Kidney capillary endothelial cell (primary cell): ENCODE measurements at regions not wholly inside any gene's neighbourhood (a gene's known extent, or its start where the extent isn't known, plus 50 kb on each side); places are given as distances from the start of the nearest gene placed in this dataset.
A peak's percentile ranks its signal among the peaks of the same experiment; 100 is the strongest.
"Not testable (repeated sequence)": the region's sequence is repeated elsewhere in the genome, so short reads cannot be mapped to it uniquely, and the experiment has no call there.

Experiments
- DNase-seq: peaks from one replicate; pipeline ENCODE4 v3.0.0-alpha.2; 2018; ENCODE audit warnings: low spot score

DNA sequence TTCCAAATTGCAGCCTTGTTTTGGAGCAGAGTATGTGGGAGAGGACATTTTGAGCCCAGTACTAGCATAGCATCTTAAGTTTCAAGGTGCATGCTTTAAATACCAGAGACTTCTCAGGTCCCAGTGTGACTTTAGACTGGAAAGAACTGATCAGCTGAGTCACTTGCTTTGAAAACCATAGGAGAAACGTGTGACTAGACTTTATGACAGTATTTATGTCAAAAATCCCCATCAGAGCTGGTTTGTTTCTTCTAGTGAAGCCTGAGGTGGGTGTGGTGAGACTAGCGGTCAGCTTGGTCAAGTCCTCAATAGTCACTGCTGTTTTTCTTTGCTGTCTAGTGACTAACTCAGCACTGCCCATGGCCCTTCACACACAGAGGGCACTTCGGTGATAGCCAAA is 724.2 kb downstream of the GATA3 start:
- no peak for DNase-seq

DNA sequence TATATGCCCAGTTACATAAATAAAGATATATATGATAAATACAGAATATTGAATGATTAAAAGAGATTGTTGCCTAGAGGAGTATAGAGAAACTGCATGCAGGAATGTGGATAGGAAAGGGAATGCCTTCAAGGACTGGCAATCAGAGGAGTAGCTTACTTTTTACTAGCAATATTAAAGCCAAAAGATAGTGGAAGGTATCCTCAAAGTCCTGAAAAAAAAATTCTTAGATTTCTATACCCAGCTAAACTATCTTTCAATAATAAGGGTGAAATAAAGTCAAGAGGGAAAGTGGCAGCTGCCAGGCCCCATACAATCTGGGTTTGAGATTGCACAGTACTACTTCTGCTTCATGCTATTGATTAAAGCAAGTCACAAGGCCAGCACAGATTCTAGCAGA is 733.2 kb downstream of the GATA3 start:
- no peak for DNase-seq

DNA sequence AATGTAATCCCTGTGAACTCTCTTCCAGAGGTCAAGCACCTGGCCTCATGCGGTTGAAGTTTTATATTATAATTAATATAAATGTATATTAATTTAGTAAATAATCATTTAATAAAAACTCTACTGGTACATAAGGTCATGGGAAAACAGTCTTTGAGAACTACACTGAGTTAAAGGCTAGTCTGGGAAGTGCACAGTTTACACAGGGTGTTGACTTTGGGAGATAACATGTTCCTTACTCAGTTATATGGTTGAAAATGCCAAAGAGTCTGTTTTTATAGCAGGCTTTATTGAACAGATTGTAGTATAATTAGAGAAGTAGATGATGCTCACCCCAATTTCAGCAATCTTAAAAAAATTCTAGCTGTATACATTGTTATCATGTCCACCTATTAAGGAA is 735.9 kb downstream of the GATA3 start:
- DNase-seq = no peak

DNA sequence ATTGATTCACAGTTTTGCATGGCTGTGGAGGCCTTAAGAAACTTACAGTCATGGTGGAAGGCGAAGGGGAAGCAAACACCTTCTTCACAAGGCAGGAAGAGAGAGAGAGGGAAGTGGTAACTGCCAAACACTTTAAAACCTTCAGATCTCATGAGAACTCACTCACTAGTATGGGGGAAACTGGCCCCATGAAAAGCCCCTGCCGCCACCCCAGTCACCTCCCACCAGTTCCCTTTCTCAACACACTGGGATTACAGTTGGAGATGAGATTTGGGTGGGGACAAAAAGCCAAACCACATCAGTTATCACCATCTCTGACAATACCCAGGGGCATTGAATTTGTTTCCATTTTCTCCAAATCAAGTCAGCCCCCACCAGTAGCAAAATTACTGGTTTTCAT is 740.4 kb downstream of the GATA3 start:
- DNase-seq = no peak

DNA sequence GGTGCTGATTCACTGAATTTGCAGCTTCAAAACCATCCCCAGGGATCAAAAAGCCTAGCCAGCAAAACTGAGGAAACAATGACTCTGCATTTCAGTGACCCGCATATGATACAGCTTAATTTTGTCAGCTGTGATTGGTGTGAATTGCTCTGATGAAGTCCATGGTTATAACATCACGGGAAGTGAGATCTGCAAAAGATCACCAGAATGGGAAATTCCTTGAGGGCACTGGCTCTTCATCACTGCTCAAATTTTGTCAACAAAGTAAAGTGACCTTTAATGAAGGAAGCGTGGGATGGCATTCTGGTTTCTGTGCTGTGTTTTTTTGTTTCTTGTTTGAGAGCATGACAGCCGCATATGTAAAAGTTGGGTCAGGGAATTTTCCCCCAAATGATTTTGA is 745.9 kb downstream of the GATA3 start:
- DNase-seq = no peak

DNA sequence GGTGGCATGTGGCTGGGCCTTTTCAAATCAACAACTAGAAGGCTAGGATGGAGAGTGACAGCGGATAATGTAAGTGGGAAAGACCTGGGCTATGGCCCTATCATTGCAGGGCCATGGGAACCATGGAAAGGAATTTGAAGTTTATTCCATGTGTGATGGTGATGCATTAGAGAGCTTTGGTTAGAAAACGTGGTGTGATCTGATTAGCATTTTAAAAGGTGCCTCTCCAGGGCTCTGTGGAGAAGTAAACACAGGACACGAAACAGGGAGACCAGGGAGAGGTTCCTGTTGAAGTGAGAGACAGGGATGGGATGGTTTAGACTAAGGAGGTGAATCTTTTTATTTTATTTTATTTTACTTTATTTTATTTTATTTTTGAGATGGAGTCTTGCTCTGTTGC is 749.5 kb downstream of the GATA3 start:
- DNase-seq = no peak

DNA sequence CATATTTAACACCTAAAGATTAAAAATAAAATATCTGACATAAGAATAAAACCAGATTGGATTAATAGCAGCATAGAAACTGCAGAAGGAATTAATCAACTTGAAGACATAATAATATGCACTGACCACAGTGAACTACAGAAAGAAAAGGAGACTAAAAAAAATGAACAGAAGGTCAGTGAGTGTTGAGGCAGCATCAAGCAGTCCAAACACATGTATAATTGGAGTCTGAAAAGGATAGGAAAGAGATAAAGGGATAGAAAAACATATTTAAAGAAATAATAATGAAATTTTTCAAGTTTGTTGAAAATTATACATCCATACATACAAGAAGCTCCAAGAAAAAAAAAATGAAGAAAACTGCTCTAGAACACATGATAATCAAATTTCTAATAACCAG is 756.2 kb downstream of the GATA3 start:
- no peak for DNase-seq

DNA sequence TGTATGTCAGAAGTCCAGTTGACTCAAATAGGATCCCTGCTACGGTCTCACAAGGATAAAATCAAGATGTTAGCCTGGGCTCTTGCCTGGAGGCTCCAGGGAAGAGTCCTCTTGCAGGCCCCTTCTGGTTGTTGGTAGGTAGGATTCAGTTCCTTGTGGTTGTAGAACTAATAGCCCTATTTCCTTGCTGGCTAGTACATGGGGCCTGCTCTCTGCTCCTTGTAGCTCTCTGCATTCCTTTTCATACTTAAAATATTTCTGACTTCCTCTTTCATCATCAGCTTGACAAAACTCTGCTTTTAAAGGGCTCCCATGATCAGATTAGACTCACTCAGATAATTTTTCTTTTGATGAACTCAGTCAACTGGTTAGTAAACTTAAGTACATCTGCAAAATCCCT is 756.7 kb downstream of the GATA3 start:
- DNase-seq = no peak

DNA sequence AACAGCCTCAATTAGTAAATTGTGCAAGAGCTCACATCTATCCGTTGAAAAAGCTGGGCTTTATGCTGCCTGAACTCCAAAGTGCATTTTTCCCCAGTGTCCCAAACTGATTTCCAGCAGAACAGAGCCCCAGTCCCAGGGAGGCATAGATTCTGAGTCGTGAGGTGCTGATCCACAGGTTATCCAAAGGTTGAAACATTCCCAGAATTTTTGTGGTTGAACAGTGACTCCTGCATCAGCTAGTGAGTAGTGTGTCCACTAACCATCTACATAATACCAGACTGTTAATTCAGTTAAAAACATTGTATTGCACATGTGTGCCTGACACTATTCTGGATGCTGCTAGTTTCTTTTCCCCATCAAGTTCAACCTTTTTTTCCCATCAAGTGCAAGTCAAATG is 761.5 kb downstream of the GATA3 start:
- no peak for DNase-seq

DNA sequence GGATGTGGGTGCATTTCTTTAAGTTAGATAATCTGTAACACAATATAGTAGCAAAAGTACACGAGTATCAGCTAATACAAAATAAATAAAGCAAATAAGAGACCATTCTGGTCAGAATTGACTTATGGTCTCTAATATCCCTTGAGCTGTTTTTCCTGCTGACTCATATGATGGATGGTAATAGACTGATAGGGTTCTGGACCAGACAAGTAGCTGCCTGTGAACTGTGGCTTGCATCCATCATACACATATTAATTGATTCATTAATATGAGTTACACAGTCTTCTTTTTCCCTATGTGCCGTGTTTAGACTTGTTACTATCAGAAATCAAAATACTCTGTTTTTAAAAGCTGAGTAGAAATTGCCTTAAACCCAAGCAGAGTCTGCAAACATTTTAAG is 762.8 kb downstream of the GATA3 start:
- DNase-seq = no peak

DNA sequence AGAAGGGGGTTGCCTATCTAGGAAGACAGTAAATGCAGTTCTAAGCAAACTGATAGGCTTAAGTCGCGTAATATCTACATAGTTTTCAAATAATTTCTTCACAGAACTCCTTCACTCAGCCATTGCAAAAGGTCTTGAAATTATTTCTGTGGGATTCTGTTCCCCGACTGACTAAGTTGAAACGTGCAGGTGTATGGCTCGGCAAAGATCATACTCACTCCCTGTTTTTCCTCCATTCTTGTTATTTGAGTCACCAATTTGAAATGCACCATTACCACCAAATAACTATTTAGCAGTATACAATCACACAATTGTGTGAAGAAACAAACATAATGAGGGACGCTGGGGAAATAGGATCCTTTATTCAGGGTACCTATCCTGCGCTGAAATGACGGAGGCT is 771.1 kb downstream of the GATA3 start:
- DNase-seq = no peak

DNA sequence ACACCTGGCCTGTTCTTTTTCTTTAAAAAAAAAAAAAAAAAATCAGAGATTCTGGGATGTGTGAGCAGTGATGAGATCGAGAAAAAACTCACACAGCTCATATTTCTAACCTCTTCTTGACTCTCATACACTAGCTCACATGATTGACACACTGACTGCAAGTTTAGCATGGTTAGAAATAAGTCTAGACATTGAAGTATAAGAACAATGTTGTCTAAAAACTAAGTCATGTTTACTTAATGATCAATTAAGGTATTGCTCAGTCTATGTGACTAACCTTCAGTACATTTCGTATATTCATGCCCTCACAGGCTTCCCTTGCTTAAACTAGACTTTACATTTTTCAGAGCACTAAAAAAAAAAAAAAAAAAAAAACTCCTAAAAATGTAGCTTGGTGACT is 775.1 kb downstream of the GATA3 start:
- DNase-seq = no peak

DNA sequence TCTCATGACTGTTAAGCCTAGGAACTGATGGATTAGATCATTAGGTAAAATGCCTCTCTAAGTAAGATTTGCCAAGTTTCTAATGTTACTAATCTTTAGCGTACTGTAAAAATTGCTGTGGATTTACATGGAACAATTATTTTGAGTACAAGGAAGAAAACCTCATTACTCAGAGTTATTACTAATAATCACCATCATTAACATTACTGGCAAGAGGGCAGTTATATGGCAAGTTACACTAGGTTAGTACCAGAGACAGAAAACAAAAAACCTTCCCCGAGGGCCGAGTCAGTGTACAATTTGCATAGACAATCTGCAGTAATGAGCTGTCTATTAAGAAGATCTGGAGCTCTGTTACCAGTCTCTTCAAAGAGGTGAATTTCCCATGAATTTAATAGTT is 775.6 kb downstream of the GATA3 start:
- DNase-seq = no peak

DNA sequence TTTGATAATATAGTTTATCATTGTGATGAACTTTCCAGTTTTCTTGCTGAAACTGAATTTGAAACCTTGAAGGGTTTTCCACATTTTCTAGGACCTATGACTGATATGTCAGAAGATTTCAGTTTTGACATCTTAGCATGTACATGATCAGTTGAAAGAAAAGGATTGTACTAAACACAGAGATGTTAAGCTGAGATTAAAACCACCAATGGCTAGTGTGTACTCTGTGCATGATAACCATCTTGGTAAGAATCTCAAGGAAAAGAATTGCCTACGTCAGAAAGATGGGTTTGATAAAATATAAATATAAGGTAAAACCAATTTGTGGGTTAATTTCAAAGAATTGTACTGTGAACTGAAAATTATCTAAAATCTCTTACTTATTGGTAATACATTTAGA is 776.4 kb downstream of the GATA3 start:
- DNase-seq = no peak

DNA sequence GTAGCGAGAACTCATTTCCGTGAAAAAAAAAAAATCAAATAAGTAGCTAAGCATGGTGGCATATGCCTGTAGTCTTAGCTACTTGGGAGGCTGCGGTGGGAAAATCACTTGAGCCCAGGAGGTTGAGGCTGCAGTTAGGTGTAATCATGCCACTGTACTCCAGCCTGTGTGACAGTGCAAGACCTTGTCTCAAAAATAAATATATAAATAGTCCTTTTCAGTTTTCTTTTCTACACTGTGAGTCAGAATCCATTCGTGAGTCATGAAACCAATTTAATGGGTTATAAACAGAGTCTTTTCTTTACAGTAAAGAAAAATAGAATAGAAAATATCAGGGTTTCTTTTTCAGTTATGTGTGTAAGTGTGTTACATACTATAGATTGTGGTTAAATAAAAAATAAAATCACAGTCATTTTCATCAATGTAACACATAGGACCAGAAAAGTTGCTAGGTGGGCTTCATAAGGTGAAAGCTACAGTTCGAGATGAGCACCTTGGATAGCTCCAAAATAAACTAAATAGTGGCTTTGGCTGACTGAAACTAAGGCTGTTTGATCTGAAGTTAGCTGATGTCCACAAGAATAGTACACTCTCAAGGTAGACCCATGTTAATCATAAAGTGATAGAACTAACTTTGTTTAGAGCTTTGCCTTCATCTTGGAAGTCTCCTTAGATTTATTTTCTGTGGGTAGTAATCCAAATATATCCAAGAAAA is 781.1 kb downstream of the GATA3 start:
- DNase-seq = no peak

DNA sequence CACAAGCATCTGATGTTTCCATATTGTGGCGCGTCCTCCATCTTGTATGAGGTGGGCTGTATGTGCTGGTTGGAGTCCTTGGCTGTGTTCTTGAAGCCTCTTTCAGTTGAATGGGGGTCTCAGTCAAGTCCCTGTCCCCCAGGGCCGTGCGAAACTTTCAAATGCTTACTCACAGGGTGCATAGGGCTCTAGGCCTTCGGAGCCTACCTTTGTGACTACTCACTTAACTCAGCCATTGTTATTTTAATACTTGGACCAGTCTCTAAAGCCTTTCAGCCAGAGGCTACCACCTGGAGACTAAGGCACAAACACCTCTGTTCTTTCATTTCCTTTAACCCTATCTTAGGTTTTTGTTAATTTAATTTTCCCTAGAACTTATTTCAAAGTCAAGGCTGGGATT is 785.9 kb downstream of the GATA3 start:
- DNase-seq = no peak

DNA sequence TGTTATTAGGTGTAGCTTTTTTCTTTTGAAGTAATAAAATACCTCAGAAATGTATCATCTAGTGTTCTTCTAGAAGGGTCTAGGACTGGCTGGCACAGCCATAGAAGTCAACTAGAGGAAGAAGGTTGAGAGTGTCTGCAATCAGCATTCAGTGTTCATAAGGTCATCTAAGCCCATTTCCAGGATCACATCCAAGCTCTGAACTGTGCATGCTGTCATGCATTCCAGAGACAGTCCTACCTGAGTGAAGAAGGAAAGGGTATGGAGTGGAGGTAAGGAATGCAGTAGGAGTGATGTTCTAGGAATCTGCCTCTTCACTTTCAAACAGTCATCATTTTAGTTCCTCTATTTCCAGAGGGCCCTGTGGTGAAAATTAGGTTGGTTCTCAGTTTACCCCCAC is 789.7 kb downstream of the GATA3 start:
- no peak for DNase-seq

DNA sequence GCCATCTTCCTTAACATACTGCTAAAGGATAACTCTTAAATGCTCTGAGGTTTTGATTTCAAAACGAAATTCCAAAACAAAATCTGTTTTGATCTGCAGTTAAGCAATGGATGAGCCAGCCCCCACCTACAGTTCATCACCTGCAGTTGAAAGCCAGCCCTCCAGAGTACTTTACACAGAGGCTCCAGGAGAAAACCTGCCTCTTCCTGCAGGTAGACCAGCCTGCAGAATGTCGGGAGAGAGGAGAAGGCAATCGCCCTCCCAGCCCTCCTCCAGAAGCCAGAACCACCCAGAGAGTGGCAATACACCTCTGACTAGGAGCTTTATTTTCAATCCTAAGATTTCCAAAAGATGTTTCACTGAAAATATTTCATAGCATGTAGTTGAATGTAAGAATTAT is 798.1 kb downstream of the GATA3 start:
- DNase-seq = no peak

DNA sequence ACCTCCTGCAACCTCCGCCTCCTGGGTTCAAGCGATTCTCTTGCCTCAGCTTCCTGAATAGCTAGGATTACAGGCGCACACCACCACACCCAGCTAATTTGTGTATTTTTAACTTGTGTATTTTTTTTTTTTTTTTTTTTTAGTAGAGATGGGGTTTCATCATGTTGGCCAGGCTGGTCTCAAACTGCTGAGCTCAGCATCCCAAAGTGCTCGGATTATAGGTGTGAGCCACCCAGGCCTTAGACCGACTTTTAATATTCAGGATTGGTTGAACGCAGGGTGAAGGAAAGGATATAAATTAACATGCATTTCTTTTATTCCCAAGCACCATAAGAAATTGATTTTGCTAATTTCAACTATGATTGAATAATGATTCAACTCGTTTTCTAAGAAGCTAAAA is 798.6 kb downstream of the GATA3 start:
- no peak for DNase-seq

DNA sequence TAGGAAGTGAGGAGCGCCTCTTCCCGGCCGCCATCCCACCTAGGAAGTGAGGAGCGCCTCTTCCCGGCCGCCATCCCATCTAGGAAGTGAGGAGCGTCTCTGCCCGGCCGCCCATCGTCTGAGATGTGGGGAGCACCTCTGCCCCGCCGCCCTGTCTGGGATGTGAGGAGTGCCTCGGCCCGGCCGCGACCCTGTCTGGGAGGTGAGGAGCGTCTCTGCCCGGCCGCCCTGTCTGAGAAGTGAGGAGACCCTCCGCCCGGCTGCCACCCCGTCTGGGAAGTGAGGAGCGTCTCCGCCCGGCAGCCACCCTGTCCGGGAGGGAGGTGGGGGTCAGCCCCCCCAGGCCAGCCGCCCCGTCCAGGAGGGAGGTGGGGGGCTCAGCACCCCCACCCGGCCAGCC is 814.4 kb downstream of the GATA3 start:
- not testable (repeated sequence) for DNase-seq

DNA sequence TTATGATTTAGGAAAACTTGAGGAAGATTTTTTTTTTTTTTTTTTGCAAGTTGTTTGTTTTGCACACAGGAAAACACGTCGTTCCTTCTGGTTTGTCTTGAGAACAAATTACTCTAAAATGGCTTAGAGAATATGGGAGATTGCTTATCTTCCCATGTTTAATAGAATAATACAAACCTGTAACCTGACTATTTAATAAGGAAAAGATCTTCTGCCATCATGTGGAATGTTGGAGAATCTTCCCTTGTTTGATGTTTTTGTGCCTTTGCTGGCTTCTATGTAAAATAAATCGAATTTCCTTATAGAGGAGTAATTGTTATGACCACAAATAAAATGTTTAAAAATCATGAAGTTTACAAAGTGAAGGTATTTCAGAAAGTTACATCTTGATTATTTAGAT is 818.8 kb downstream of the GATA3 start:
- DNase-seq = no peak

DNA sequence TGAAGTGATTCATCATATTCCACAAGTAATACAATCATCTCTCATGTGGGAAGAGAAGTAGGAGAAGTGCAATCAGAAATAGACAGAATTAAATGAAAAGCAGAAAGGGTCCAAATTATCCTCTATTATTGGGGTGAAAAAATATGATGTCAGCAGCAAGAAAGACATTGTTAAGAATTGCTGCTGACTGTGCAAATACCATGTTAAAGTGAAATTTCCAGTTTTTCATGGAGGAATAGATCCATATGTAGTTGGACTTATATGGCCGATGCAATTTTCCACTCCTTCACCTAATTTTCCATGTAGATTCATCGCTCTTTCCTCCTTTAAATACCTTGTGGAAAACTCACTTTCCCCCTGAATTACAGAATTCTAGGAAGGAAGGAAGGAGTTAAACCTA is 819.8 kb downstream of the GATA3 start:
- DNase-seq = no peak

DNA sequence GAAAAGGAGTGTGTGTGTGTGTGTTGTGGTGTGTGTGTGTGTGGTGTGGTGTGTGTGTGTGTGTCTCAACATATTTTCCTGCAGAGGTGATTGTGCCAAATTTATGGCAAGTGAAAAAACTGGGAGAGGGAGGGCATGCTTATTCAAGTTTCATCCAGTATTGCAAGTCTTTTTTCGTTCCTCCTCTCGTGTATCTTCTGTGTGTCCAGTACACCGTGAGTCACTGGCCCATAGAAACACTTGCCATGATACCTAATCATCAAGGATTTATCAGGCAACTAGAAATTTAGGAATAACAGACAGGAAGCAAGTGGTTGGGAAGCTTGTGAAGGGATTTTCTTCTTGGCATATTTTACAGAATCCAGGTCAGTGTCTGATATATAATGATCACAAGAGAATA is 820.5 kb downstream of the GATA3 start:
- DNase-seq = no peak

DNA sequence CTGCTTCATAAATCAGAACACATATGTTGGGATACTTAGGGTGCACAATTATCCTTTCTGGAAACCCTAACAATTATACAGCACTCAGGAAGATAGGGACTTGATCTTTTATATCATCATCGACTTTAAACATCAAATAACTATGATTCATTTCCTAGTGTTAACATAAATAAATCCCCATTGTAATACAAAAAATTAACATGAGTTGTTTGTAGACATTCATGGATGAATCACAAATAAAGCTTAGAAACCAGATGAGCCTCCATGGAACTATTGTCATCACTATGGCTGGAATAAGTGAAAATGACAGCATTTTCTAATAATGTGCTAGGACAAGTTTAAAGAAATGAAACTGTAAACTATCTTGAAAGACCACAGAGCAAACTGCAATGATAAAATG is 821.7 kb downstream of the GATA3 start:
- DNase-seq = peak; percentile 38

DNA sequence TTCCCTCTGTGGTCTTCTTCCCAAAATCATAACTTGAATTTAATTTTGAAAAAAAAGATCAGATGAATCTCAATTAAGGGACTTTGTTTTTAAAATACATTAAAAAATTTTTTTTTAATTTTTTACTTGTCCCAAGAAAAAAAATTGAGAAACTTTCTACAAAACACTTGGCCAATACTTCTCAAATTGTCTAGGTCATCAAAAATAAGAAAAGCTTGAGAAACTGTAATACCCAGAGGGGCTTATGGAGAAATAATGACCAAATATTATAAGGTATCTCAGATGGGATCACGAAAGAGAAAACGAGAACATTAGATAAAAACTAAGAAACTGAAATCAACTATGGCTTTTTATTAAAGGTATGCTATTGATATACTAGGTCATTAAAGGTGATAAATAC is 835.0 kb downstream of the GATA3 start:
- no peak for DNase-seq
